Sigmoid colon (tissue), 4 donors: ENCODE measurements at regions not wholly inside any gene's neighbourhood (a gene's known extent, or its start where the extent isn't known, plus 50 kb on each side); places are given as distances from the start of the nearest gene placed in this dataset.

Source experiments
- CTCF ChIP-seq, 4 experiments: fragments of 450-650 bp in 3 of 4; fragments of 200-600 bp in 1 of 4; IDR thresholded peaks; one replicate each; pipeline ENCODE4 v1.5.1; 2016 to 2019; ENCODE audit warnings: antibody characterized with exemption in 4 of 4, mild to moderate bottlenecking in 3 of 4, moderate library complexity in 2 of 4
- EP300 ChIP-seq, 4 donors: sonication (generic); formaldehyde crosslinking; IDR thresholded peaks; one replicate each; pipeline ENCODE4 v1.6.1; 2017; ENCODE audit warnings: antibody characterized with exemption in 4 of 4
- POLR2A ChIP-seq, 2 donors: fragments of 450-650 bp; IDR thresholded peaks; one replicate each; pipeline ENCODE4 v1.6.1; 2016; ENCODE audit warnings: antibody characterized with exemption in 2 of 2, mild to moderate bottlenecking in 2 of 2, moderate library complexity in 2 of 2
- POLR2AphosphoS5 ChIP-seq, 4 donors: sonication (generic); formaldehyde crosslinking; IDR thresholded peaks; one replicate each; pipeline ENCODE4 v1.6.1; 2017; ENCODE audit warnings: antibody characterized with exemption in 4 of 4

GRCh38 chr5:44511596-44511995 is 122.4 kb upstream of the FGF10 start:
- no peak for TF ChIP-seq POLR2A (IDR thresholded peaks at IDR 0.05)
- no peak for TF ChIP-seq EP300 (IDR thresholded peaks at IDR 0.05)
- TF ChIP-seq CTCF (IDR thresholded peaks at IDR 0.05), result no peak
- TF ChIP-seq POLR2AphosphoS5 (IDR thresholded peaks at IDR 0.05), result no peak
